ENCODE measurements at regions not wholly inside any gene's neighbourhood (a gene's known extent, or its start where the extent isn't known, plus 50 kb on each side); places are given as distances from the start of the nearest gene placed in this dataset.

- DNase-seq = no peak
These were observed 65.2 kb upstream of the RNU6ATAC start for GRCh38 chr9:134229466-134230091.

GRCh38 chr9:134230092-134230941 lies 66.0 kb upstream of the RNU6ATAC start:
- no peak for DNase-seq

- DNase-seq = no peak
These were observed 66.6 kb upstream of the RNU6ATAC start for GRCh38 chr9:134230942-134231325.

- DNase-seq = no peak
These were observed 67.0 kb upstream of the RNU6ATAC start for GRCh38 chr9:134231330-134231745.

GRCh38 chr9:134231767-134232166 lies 67.4 kb upstream of the RNU6ATAC start:
- no peak for DNase-seq

- DNase-seq = no peak
These were observed 68.7 kb upstream of the RNU6ATAC start for GRCh38 chr9:134233022-134233421.

GRCh38 chr9:134234001-134234660 lies 69.8 kb upstream of the RNU6ATAC start:
- no peak for DNase-seq

- no peak for DNase-seq
These were observed 70.5 kb upstream of the RNU6ATAC start for GRCh38 chr9:134234687-134235359.

- no peak for DNase-seq
These were observed 71.0 kb upstream of the RNU6ATAC start for GRCh38 chr9:134235366-134235765.

GRCh38 chr9:134236001-134236421 lies 71.6 kb upstream of the RNU6ATAC start:
- no peak for DNase-seq

- no peak for DNase-seq
These were observed 72.7 kb upstream of the RNU6ATAC start for GRCh38 chr9:134236935-134237629.

- DNase-seq = no peak
These were observed 73.4 kb upstream of the RNU6ATAC start for GRCh38 chr9:134237630-134238265.

- DNase-seq = no peak
These were observed 75.0 kb upstream of the RNU6ATAC start for GRCh38 chr9:134239130-134239903.

GRCh38 chr9:134239939-134240338 lies 75.6 kb upstream of the RNU6ATAC start:
- no peak for DNase-seq

GRCh38 chr9:134240361-134240760 lies 76.0 kb upstream of the RNU6ATAC start:
- no peak for DNase-seq

- no peak for DNase-seq
These were observed 78.3 kb upstream of the RNU6ATAC start for GRCh38 chr9:134242706-134243105.

GRCh38 chr9:134243778-134244467 lies 79.6 kb upstream of the RNU6ATAC start:
- DNase-seq = no peak

GRCh38 chr9:134245179-134245578 lies 80.8 kb upstream of the RNU6ATAC start:
- DNase-seq = no peak

GRCh38 chr9:134247918-134248631 lies 78.2 kb upstream of the RXRA start:
- DNase-seq = no peak
